ENCODE measurements at regions not wholly inside any gene's neighbourhood (a gene's known extent, or its start where the extent isn't known, plus 50 kb on each side); places are given as distances from the start of the nearest gene placed in this dataset.

DNA sequence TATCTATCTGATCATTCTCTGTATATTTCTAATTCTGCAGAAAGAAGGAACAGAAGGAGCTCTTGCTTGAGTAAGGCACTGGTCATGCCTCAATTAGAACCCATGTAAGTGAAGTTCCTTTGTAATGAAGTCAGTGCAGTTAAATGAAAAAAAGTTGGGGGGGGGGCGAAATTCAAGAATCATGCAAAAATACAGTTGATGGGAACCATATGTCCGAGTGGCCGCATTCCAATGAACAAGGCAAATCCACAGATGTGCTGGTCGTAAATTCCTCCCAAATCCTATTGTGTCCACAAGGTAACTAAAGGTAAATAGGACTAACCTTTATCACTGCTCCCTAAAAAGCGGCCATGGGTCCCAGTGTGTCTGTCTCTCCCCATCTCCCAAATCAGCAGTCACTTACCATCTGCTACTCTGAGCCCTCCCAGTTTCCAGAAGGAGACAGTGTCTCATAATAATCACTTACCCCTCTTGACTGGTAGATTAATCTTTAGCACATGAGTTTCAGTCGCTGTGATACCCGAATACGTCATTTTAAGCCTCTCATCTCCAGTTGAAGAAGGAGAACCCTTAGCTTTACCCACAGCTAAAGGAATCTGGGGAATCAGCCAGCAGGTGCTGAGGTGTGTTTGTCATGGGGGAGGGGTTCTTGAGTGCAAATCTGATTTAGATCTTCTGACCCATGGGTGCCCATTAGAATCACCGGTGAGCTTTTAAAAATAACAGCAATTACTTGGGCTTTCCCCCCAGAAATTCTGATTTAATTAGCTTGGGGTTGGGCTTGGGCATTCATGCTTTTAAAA is 56.3 kb upstream of the EPHB3 start:
- H3K9me3 Mint-ChIP-seq (ENCODE audit: low read depth), result no peaks in the 10 kb centered on the region
- H3K4me1 Mint-ChIP-seq, result no peaks in the 10 kb centered on the region
- CTCF ChIA-PET, result interaction anchor here (1.1 to 1.2 kb wide), 2 partner anchors 9 to 657 kb away, joined by 3 to 4 read pairs; no protein-coding TSS in a partner anchor
- H3K4me3 Mint-ChIP-seq, result no peak overlapping the region
- DNase-seq (no peak), ATAC-seq (no peak)
- no peaks in the 10 kb centered on the region for H3K36me3 Mint-ChIP-seq
- no peak overlapping the region for H3K27ac Mint-ChIP-seq
- H3K27me3 Mint-ChIP-seq, result peaks cover 33% of the 10 kb centered on the region

DNA sequence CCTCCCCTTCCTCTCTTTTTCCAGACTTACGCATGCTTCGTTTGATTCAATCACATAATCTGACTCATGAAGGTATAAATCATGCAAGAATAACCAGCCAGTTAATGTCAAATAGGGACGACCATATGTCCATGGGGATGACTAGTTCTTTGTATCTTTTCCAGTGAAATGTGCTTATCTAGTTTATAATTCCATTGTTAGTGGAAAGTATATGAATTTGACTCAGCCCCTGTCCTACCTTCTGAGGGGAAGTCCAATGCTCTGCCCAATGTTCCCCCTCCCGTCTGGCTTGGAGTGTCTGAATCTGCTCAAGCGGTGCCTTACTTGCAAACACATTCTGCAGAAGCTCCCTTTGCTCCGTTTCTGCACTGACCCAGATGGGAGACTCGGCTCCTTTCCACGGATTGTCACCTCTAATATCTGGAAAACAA is 55.0 kb upstream of the EPHB3 start:
- no peak overlapping the region for H3K4me3 Mint-ChIP-seq
- H3K9me3 Mint-ChIP-seq (ENCODE audit: low read depth), result no peaks in the 10 kb centered on the region
- ATAC-seq, result no peak
- DNase-seq, result no peak
- H3K27ac Mint-ChIP-seq, result no peak overlapping the region
- peaks cover 43% of the 10 kb centered on the region for H3K27me3 Mint-ChIP-seq
- H3K4me1 Mint-ChIP-seq, result no peaks in the 10 kb centered on the region
- no peaks in the 10 kb centered on the region for H3K36me3 Mint-ChIP-seq
- CTCF ChIA-PET, result no interaction called here

GRCh38 chr3:184508938-184509337 is 52.6 kb upstream of the EPHB3 start:
- DNase-seq (no peak), ATAC-seq (no peak)
- no peak overlapping the region for H3K27ac Mint-ChIP-seq
- H3K27me3 Mint-ChIP-seq, result peaks cover 63% of the 10 kb centered on the region
- no peaks in the 10 kb centered on the region for H3K9me3 Mint-ChIP-seq (ENCODE audit: low read depth)
- no peak overlapping the region for H3K4me3 Mint-ChIP-seq
- H3K36me3 Mint-ChIP-seq, result no peaks in the 10 kb centered on the region
- CTCF ChIA-PET, result no interaction called here
- peaks cover 8% of the 10 kb centered on the region for H3K4me1 Mint-ChIP-seq

DNA sequence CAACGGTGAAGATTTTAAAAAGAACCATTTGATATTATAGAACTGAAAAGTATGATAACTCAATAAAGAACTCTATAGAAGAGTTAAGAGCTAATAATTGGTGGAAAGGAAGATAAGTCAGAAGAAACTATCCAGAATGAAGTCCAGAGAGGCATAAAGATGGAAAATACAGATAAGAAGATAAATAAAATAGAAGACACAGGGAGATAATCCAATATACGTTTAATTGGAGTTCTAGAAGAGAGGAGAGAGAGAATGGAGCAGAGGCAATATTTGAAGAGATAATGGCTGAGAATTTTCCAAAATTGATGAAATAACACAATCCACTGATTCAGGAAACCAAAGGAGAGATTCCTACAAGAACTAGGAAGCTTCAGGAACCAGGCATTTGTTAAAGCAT is 49.8 kb upstream of the EPHB3 start:
- H3K27ac Mint-ChIP-seq, result no peak overlapping the region
- peaks cover 70% of the 10 kb centered on the region for H3K27me3 Mint-ChIP-seq
- no peaks in the 10 kb centered on the region for H3K9me3 Mint-ChIP-seq (ENCODE audit: low read depth)
- CTCF ChIA-PET, result interaction anchor here (0.9 to 5.9 kb wide), 10 partner anchors 9 to 627 kb away, joined by 3 to 74 read pairs (median 6); partner anchors contain the start of genes EPHB3 and PARL
- ATAC-seq (no peak), DNase-seq (no peak)
- H3K36me3 Mint-ChIP-seq, result no peaks in the 10 kb centered on the region
- H3K4me3 Mint-ChIP-seq, result no peak overlapping the region
- H3K4me1 Mint-ChIP-seq, result peaks cover 10% of the 10 kb centered on the region

All from activated CD8-positive, alpha-beta memory T cell treated with anti-CD3 and anti-CD28 coated beads, Interleukin-2, amount 10 ng/mL, durations not matched to agents 7 days and 5 days (primary cell).